Loucy (cell line): ENCODE measurements at regions not wholly inside any gene's neighbourhood (a gene's known extent, or its start where the extent isn't known, plus 50 kb on each side); places are given as distances from the start of the nearest gene placed in this dataset.

Experiments used
- H2AFZ ChIP-seq: fragments of 200-600 bp; sonication (generic); 2 replicates; pipeline ENCODE4 v1.6.0; 2016; ENCODE audit warnings: antibody characterized with exemption, mild to moderate bottlenecking, low read length, moderate library complexity
- H3F3A ChIP-seq: fragments of 200-600 bp; 2 replicates; pipeline ENCODE4 v1.6.0; 2016; ENCODE audit warnings: antibody characterized with exemption, low read depth, mild to moderate bottlenecking
- H3K27me3 ChIP-seq: fragments of 200-600 bp; sonication (generic); 2 replicates; pipeline ENCODE4 v1.6.1; 2014; ENCODE audit warnings: low read length, mild to moderate bottlenecking; ENCODE audit not compliant: insufficient read depth, poor library complexity, severe bottlenecking
- H3K36me3 ChIP-seq: fragments of 200-600 bp; sonication (generic); 2 replicates; pipeline ENCODE4 v1.6.1; 2016; ENCODE audit warnings: low read length; ENCODE audit not compliant: insufficient read depth
- H3K4me1 ChIP-seq: fragments of 200-600 bp; sonication (generic); 2 replicates; pipeline ENCODE4 v1.5.1; 2014; ENCODE audit warnings: low read length, mild to moderate bottlenecking; ENCODE audit not compliant: insufficient read depth, poor library complexity, severe bottlenecking
- H3K4me2 ChIP-seq: fragments of 200-600 bp; sonication (generic); 2 replicates; pipeline ENCODE4 v1.6.0; 2014; ENCODE audit warnings: antibody characterized with exemption, low read length, low read depth, mild to moderate bottlenecking; ENCODE audit not compliant: poor library complexity, severe bottlenecking
- H3K4me3 ChIP-seq: fragments of 200-600 bp; sonication (generic); 2 replicates; pipeline ENCODE4 v1.5.1; 2014; ENCODE audit warnings: low read length, mild to moderate bottlenecking, mixed read lengths; ENCODE audit not compliant: poor library complexity, severe bottlenecking
- H3K79me2 ChIP-seq: fragments of 200-600 bp; sonication (generic); 2 replicates; pipeline ENCODE4 v1.6.1; 2014; ENCODE audit warnings: low read length; ENCODE audit not compliant: insufficient read depth
- H3K9ac ChIP-seq: fragments of 200-600 bp; sonication (generic); 2 replicates; pipeline ENCODE4 v1.6.0; 2014; ENCODE audit warnings: mild to moderate bottlenecking, low read depth, low read length, moderate library complexity; ENCODE audit not compliant: poor library complexity, severe bottlenecking
- H3K9me2 ChIP-seq: fragments of 200-600 bp; sonication (generic); replicated peaks from 2 replicates; pipeline ENCODE4 v1.6.1; 2016; ENCODE audit warnings: low read depth, low read length, mixed read lengths
- H3K9me3 ChIP-seq: fragments of 200-600 bp; sonication (generic); 2 replicates; pipeline ENCODE4 v1.6.1; 2014; ENCODE audit warnings: mild to moderate bottlenecking, antibody characterized with exemption, low read length, low read depth; ENCODE audit not compliant: insufficient read depth
- H4K20me1 ChIP-seq: fragments of 200-600 bp; sonication (generic); 2 replicates; pipeline ENCODE4 v1.6.0; 2014; ENCODE audit warnings: antibody characterized with exemption, low read length, mild to moderate bottlenecking; ENCODE audit not compliant: insufficient read depth, poor library complexity, severe bottlenecking
- CTCF ChIP-seq: fragments of 200-600 bp; sonication (generic); conservative IDR thresholded peaks from 2 replicates; pipeline ENCODE4 v1.5.1; 2014; ENCODE audit warnings: mild to moderate bottlenecking, antibody characterized with exemption, low read length
- EZH2phosphoT487 ChIP-seq: fragments of 200-600 bp; IDR thresholded peaks from 2 replicates; pipeline ENCODE4 v1.6.1; 2018; ENCODE audit warnings: antibody characterized with exemption, mild to moderate bottlenecking, moderate library complexity, borderline replicate concordance

GRCh38 chr4:45188501-45188900 is 462.1 kb upstream of the GNPDA2 start:
- no peaks in the 10 kb centered on the region for H4K20me1 ChIP-seq
- H3K4me2 ChIP-seq, result no peak overlapping the region
- no peaks in the 10 kb centered on the region for H3F3A ChIP-seq
- no peaks in the 10 kb centered on the region for H3K27me3 ChIP-seq
- no peaks in the 10 kb centered on the region for H3K9me2 ChIP-seq
- H3K36me3 ChIP-seq, result no peaks in the 10 kb centered on the region
- H3K9ac ChIP-seq, result no peak overlapping the region
- no peaks in the 10 kb centered on the region for H3K4me1 ChIP-seq
- no peaks in the 10 kb centered on the region for H3K79me2 ChIP-seq
- no peaks in the 10 kb centered on the region for H3K9me3 ChIP-seq
- H3K4me3 ChIP-seq, result no peak overlapping the region
- TF ChIP-seq EZH2phosphoT487 (no peak), CTCF (no peak)
- no peak overlapping the region for H2AFZ ChIP-seq

- no peaks in the 10 kb centered on the region for H3K36me3 ChIP-seq
- no peaks in the 10 kb centered on the region for H4K20me1 ChIP-seq
- no peak overlapping the region for H3K4me2 ChIP-seq
- H3K9me2 ChIP-seq, result no peaks in the 10 kb centered on the region
- H3K27me3 ChIP-seq, result no peaks in the 10 kb centered on the region
- H2AFZ ChIP-seq, result no peak overlapping the region
- TF ChIP-seq EZH2phosphoT487 (no peak), CTCF (no peak)
- H3K9me3 ChIP-seq, result no peaks in the 10 kb centered on the region
- H3K79me2 ChIP-seq, result no peaks in the 10 kb centered on the region
- H3K4me1 ChIP-seq, result no peaks in the 10 kb centered on the region
- no peaks in the 10 kb centered on the region for H3F3A ChIP-seq
- no peak overlapping the region for H3K9ac ChIP-seq
- no peak overlapping the region for H3K4me3 ChIP-seq
Measured at GRCh38 chr4:45186249-45186648, 459.9 kb upstream of the GNPDA2 start.

GRCh38 chr4:45183905-45184304 is 457.5 kb upstream of the GNPDA2 start:
- TF ChIP-seq EZH2phosphoT487 (no peak), CTCF (no peak)
- H3K4me3 ChIP-seq, result no peak overlapping the region
- H3K4me2 ChIP-seq, result no peak overlapping the region
- H2AFZ ChIP-seq, result no peak overlapping the region
- H3K27me3 ChIP-seq, result no peaks in the 10 kb centered on the region
- no peak overlapping the region for H3K9ac ChIP-seq
- H3K4me1 ChIP-seq, result no peaks in the 10 kb centered on the region
- H4K20me1 ChIP-seq, result no peaks in the 10 kb centered on the region
- no peaks in the 10 kb centered on the region for H3K36me3 ChIP-seq
- no peaks in the 10 kb centered on the region for H3K9me2 ChIP-seq
- no peaks in the 10 kb centered on the region for H3K79me2 ChIP-seq
- no peaks in the 10 kb centered on the region for H3F3A ChIP-seq
- H3K9me3 ChIP-seq, result no peaks in the 10 kb centered on the region
